K562 (cell line): ENCODE measurements at regions not wholly inside any gene's neighbourhood (a gene's known extent, or its start where the extent isn't known, plus 50 kb on each side); places are given as distances from the start of the nearest gene placed in this dataset.

Experiments used
- ATAC-seq: fragments of 200-7000 bp; cut with Tn5 transposase; 3 replicates; pipeline ENCODE4 v1.9.1; 2020; ENCODE audit warnings: moderate library complexity
- BruUV-seq: library from RNA; stranded (reverse); fragments of 400-500 nt; replicated peaks from 2 replicates; lab custom pipeline; 2021; lab: Mats Ljungman, UMichigan
- CTCF ChIA-PET: fragments of 300-600 bp; formaldehyde crosslinking; extraction: SDS; loops from one replicate; lab custom pipeline; 2021; ENCODE audit warnings: low intra/inter-chr PET ratio; lab: Yijun Ruan, JAX
- POLR2A ChIA-PET: fragments of 300-600, 350-650 bp; sonication (Branson Sonifier 250); formaldehyde crosslinking; extraction: SDS; loops from one replicate; lab custom pipeline; 2021; ENCODE audit warnings: antibody characterized with exemption, inconsistent platforms; lab: Yijun Ruan, JAX
- DNase-seq, 4 experiments: peaks; one replicate each; pipeline versions ENCODE4 v3.0.0 to v3.0.0-alpha.2; 2011 to 2018; ENCODE audit warnings: low spot score in 3 of 4, mixed read lengths in 3 of 4; ENCODE audit errors: extremely low read depth in 1 of 4
- FAIRE-seq: peaks from 2 replicates; lab custom pipeline; 2011; peaks lifted over from hg19 to GRCh38; lab: Jason Lieb, UNC
- H2AFZ ChIP-seq: 2 replicates; pipeline ENCODE4 v1.6.0; 2011; ENCODE audit warnings: low read depth, low read length, control low read depth, inconsistent platforms
- H3K27ac ChIP-seq: fragments of 200-600 bp; 3 replicates; pipeline ENCODE4 v1.8.0; 2011; ENCODE audit warnings: low read depth, mild to moderate bottlenecking, control low read depth, inconsistent platforms, low read length, moderate library complexity, mixed read lengths; ENCODE audit errors: extremely low read depth
- H3K27me3 ChIP-seq, 2 experiments: fragments of 300-600 bp in 1 of 2; 2 replicates in 1 of 2; 3 replicates in 1 of 2; pipeline versions ENCODE4 v1.6.0 to v1.8.0; 2011; ENCODE audit warnings: inconsistent platforms in 2 of 2, low read length in 2 of 2, mild to moderate bottlenecking in 1 of 2, mixed read lengths in 1 of 2, moderate library complexity in 1 of 2; ENCODE audit not compliant: control insufficient read depth in 2 of 2, insufficient read depth in 2 of 2
- H3K36me3 ChIP-seq: fragments of 300-600 bp; 3 replicates; pipeline ENCODE4 v1.8.0; 2011; ENCODE audit warnings: mild to moderate bottlenecking, low read length, inconsistent platforms; ENCODE audit not compliant: control insufficient read depth, insufficient read depth
- H3K4me1 ChIP-seq, 2 experiments: fragments of 200-600 bp in 1 of 2; replicated peaks in 1 of 2; 2 replicates in 1 of 2; 3 replicates in 1 of 2; pipeline versions ENCODE4 v1.5.1 to v1.8.0; 2011; ENCODE audit warnings: inconsistent platforms in 2 of 2, low read length in 2 of 2, mild to moderate bottlenecking in 1 of 2, mixed read lengths in 1 of 2, moderate library complexity in 1 of 2; ENCODE audit not compliant: control insufficient read depth in 2 of 2, insufficient read depth in 2 of 2
- H3K4me2 ChIP-seq: 2 replicates; pipeline ENCODE4 v1.6.1; 2011; ENCODE audit warnings: low read length, control low read depth, inconsistent platforms, mixed read lengths; ENCODE audit not compliant: insufficient read depth
- H3K4me3 ChIP-seq: fragments of 200-600 bp; sonication (generic), shearing (Covaris generic); 2 replicates; pipeline ENCODE4 v1.5.1; 2016; ENCODE audit warnings: control low read depth, inconsistent platforms
- H3K79me2 ChIP-seq: fragments of 200-600 bp; 3 replicates; pipeline ENCODE4 v1.8.0; 2011; ENCODE audit warnings: low read length, inconsistent platforms; ENCODE audit not compliant: control insufficient read depth, insufficient read depth
- H3K9ac ChIP-seq, 2 experiments: 2 replicates each; pipeline versions ENCODE4 v1.6.0 to v1.6.1; 2011; ENCODE audit warnings: low read depth in 2 of 2, low read length in 2 of 2, control low read depth in 1 of 2, inconsistent platforms in 1 of 2, mild to moderate bottlenecking in 1 of 2, mixed read lengths in 1 of 2; ENCODE audit not compliant: insufficient read depth in 1 of 2
- H3K9me1 ChIP-seq: one replicate; pipeline ENCODE4 v1.6.0; 2011; ENCODE audit warnings: inconsistent platforms, mild to moderate bottlenecking, low read length, moderate library complexity; ENCODE audit not compliant: control insufficient read depth, insufficient read depth
- H3K9me3 ChIP-seq: replicated peaks from 2 replicates; pipeline ENCODE4 v1.5.1; 2011; ENCODE audit warnings: low read depth, low read length, inconsistent platforms; ENCODE audit not compliant: control insufficient read depth, insufficient read depth
- H4K20me1 ChIP-seq: replicated peaks from 2 replicates; pipeline ENCODE4 v1.6.1; 2011; ENCODE audit warnings: low read length, inconsistent platforms, mixed read lengths; ENCODE audit not compliant: control insufficient read depth, insufficient read depth
- ARNT ChIP-seq, 2 experiments: fragments of 450-650 bp; IDR thresholded peaks; 2 replicates each; pipeline ENCODE4 v1.6.1; 2016; ENCODE audit warnings: mild to moderate bottlenecking in 1 of 2
- HNRNPUL1 ChIP-seq: fragments of 200-400 bp; formaldehyde crosslinking; IDR thresholded peaks from 2 replicates; pipeline ENCODE4 v1.6.1; 2017; ENCODE audit warnings: low read length
- MBD1 ChIP-seq: fragments of 250-450 bp; sonication (Bioruptor Pico); IDR thresholded peaks from 2 replicates; pipeline ENCODE4 v1.8.0; 2022; ENCODE audit warnings: inconsistent platforms
- RAD21 ChIP-seq, 2 experiments: fragments of 250-450 bp in 1 of 2; fragments of 450-650 bp in 1 of 2; sonication (Bioruptor Pico) in 1 of 2; formaldehyde crosslinking in 1 of 2; IDR thresholded peaks in 1 of 2; conservative IDR thresholded peaks in 1 of 2; 2 replicates each; pipeline versions ENCODE4 v1.4.0 to v1.8.0; 2020 to 2022; ENCODE audit warnings: mild to moderate bottlenecking in 2 of 2, moderate library complexity in 1 of 2
- in situ Hi-C: fragments of 300-500 bp; cut with MboI; formaldehyde crosslinking; loops from 4 replicates; pipeline ENCODE4 v1.15.0; 2018; ENCODE audit warnings: inconsistent platforms, mixed read lengths
- intact Hi-C: fragments of 100-400 bp; cut with micrococcal nuclease; formaldehyde crosslinking; loops from 2 replicates; pipeline ENCODE4 v1.14.2; 2022

- ChIA-PET CTCF (no interaction called here), POLR2A (no interaction called here)
- Histone ChIP-seq H4K20me1 (no peaks in the 10 kb centered on the region), H3K9me3 (no peaks in the 10 kb centered on the region), H3K36me3 (no peaks in the 10 kb centered on the region), H3K4me2 (no peak overlapping the region), H3K9me1 (no peaks in the 10 kb centered on the region), H3K27ac (no peak overlapping the region), H3K4me3 (no peak overlapping the region), H3K27me3 (no peaks in the 10 kb centered on the region), H3K4me1 (no peaks in the 10 kb centered on the region), H2AFZ (no peak overlapping the region), H3K9ac (no peak overlapping the region), H3K79me2 (no peaks in the 10 kb centered on the region)
- FAIRE-seq (no peak), DNase-seq (no peak), ATAC-seq (no peak)
- BruUV-seq, result no TSS peak
- no peak for TF ChIP-seq HNRNPUL1
- TF ChIP-seq MBD1 (CRISPR knock-in tag), result no peak
- TF ChIP-seq RAD21 (CRISPR knock-in tag; conservative IDR thresholded peaks at IDR 0.05 in 1 of 2, IDR thresholded peaks at IDR 0.05 in 1 of 2), result no peak
- no peak for TF ChIP-seq ARNT (IDR thresholded peaks at IDR 0.05)
- in situ Hi-C loops, result no loop called here
- intact Hi-C loops, result no loop called here
These were observed 252.1 kb downstream of the RFC3 start for GRCh38 chr13:34070006-34070405.
